ENCODE measurements at regions not wholly inside any gene's neighbourhood (a gene's known extent, or its start where the extent isn't known, plus 50 kb on each side); places are given as distances from the start of the nearest gene placed in this dataset.

DNA sequence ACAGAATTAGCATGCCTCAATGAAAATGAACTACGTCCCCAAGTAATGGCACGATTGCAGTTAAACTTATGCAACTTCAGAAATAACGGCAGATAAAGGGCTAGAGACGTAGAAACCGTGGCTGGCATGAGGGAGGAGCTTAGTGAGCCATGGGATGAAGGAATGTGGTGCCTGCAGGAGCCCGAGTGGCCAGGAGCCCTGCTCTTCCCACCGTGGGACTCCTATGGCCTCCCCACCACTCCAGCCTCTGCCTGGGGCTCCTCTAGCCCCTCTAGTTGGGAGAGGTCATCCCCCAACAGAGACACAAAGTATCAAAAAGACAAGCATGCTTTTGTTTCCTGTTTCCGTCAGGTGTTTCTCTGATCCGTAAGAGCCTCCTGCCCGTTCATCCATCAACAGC lies 75.1 kb upstream of the BHLHE23 start:
- Histone ChIP-seq H3K27me3 (ENCODE audit: control insufficient read depth in 2 of 2, insufficient read depth in 2 of 2, low read length in 2 of 2) (no peaks in the 10 kb centered on the region), H3K4me3 (ENCODE audit: low read length) (no peak overlapping the region), H3K9me3 (ENCODE audit: control insufficient read depth in 2 of 3, low read length in 3 of 3) (peaks cover 0 to 17% (median 0%) of the 10 kb centered on the region in 3 experiments), H3K4me1 (ENCODE audit: control insufficient read depth in 2 of 2, insufficient read depth in 2 of 2, low read length in 2 of 2) (no peaks in the 10 kb centered on the region), H3K27ac (ENCODE audit: low read depth, low read length) (no peak overlapping the region), H3K36me3 (ENCODE audit: control insufficient read depth in 2 of 3, insufficient read depth in 3 of 3, low read length in 3 of 3) (no peaks in the 10 kb centered on the region)
- no peak for DNase-seq
- ChIA-PET POLR2A (no interaction called here), CTCF (no interaction called here)
- peaks cover 0 to 3% (median 0%) of the 10 kb centered on the region in 7 donors for H3K4me1 Mint-ChIP-seq
- peaks cover 0 to 60% (median 47%) of the 10 kb centered on the region in 5 donors for H3K27me3 Mint-ChIP-seq
- H3K4me3 Mint-ChIP-seq, result no peak overlapping the region
- peaks cover 0 to 44% (median 24%) of the 10 kb centered on the region in 11 donors for H3K9me3 Mint-ChIP-seq
- H3K36me3 Mint-ChIP-seq, result peaks cover 0 to 2% (median 0%) of the 10 kb centered on the region in 5 donors
- no peak overlapping the region for H3K27ac Mint-ChIP-seq
- no peak for ATAC-seq
- intact Hi-C loops (cut with micrococcal nuclease), result no loop called here

DNA sequence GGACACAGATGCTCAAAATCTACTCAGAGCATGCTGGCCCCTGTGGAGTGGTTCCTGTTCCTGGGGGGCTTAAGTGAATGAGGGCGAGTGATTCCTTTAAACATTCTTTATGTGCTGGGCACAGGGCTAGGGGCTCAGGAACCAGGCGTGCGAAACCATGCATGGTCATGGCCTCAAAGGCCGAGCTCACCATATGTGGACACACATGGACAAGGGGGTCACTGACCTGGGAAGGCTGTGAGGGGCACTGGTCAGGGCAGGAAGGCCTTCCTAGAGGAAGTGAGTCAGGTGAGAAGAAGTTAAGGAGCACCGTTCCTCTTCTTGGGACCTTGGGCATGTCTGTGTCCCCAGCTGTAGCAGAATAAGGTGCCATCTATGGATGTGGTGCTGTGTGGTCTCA lies 74.6 kb upstream of the BHLHE23 start:
- Histone ChIP-seq H3K27ac (ENCODE audit: low read depth, low read length) (no peak overlapping the region), H3K4me1 (ENCODE audit: control insufficient read depth in 2 of 2, insufficient read depth in 2 of 2, low read length in 2 of 2) (no peaks in the 10 kb centered on the region), H3K9me3 (ENCODE audit: control insufficient read depth in 2 of 3, low read length in 3 of 3) (peaks cover 0 to 17% (median 0%) of the 10 kb centered on the region in 3 experiments), H3K36me3 (ENCODE audit: control insufficient read depth in 2 of 3, insufficient read depth in 3 of 3, low read length in 3 of 3) (no peaks in the 10 kb centered on the region), H3K4me3 (ENCODE audit: low read length) (no peak overlapping the region), H3K27me3 (ENCODE audit: control insufficient read depth in 2 of 2, insufficient read depth in 2 of 2, low read length in 2 of 2) (no peaks in the 10 kb centered on the region)
- POLR2A ChIA-PET, result no interaction called here
- no peak for DNase-seq
- no peak for ATAC-seq
- intact Hi-C loops (cut with micrococcal nuclease), result no loop called here
- Mint-ChIP-seq H3K27me3 (peaks cover 0 to 60% (median 49%) of the 10 kb centered on the region in 5 donors), H3K9me3 (peaks cover 0 to 49% (median 29%) of the 10 kb centered on the region in 11 donors), H3K4me1 (peaks cover 0 to 3% (median 0%) of the 10 kb centered on the region in 7 donors), H3K27ac (no peak overlapping the region), H3K36me3 (peaks cover 0 to 4% (median 0%) of the 10 kb centered on the region in 5 donors), H3K4me3 (no peak overlapping the region)
- CTCF ChIA-PET, result no interaction called here

DNA sequence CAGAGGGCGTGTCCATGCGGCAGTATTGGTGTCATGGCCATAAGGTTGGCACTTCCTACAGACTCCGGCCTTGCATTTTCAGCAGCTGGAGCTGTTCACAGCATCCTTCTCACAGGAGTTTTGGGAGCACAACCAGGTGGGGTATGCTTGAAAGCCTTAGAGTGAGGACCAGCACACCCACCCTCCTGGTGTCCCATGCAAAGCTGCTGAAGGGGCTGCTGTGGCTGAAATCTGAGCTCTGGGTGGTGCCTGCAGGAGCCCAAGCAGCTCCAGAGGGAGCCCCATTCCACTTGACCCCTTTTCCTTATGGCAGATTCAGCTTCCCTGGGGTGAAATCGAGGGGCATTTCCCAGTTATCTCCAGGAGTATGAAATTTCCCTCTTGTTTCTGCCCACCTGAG lies 74.0 kb upstream of the BHLHE23 start:
- H3K27me3 ChIP-seq (ENCODE audit: control insufficient read depth in 2 of 2, insufficient read depth in 2 of 2, low read length in 2 of 2), result no peaks in the 10 kb centered on the region
- no peak overlapping the region for H3K4me3 Mint-ChIP-seq
- DNase-seq (no peak), ATAC-seq (no peak)
- H3K36me3 Mint-ChIP-seq, result peaks cover 0 to 4% (median 0%) of the 10 kb centered on the region in 5 donors
- CTCF ChIA-PET, result no interaction called here
- no peak overlapping the region for H3K4me3 ChIP-seq (ENCODE audit: low read length)
- no peaks in the 10 kb centered on the region for H3K4me1 ChIP-seq (ENCODE audit: control insufficient read depth in 2 of 2, insufficient read depth in 2 of 2, low read length in 2 of 2)
- peaks cover 0 to 2% (median 0%) of the 10 kb centered on the region in 7 donors for H3K4me1 Mint-ChIP-seq
- peaks cover 0 to 60% (median 50%) of the 10 kb centered on the region in 5 donors for H3K27me3 Mint-ChIP-seq
- POLR2A ChIA-PET, result no interaction called here
- H3K27ac ChIP-seq (ENCODE audit: low read depth, low read length), result no peak overlapping the region
- peaks cover 0 to 53% (median 30%) of the 10 kb centered on the region in 11 donors for H3K9me3 Mint-ChIP-seq
- peaks cover 0 to 17% (median 0%) of the 10 kb centered on the region in 3 experiments for H3K9me3 ChIP-seq (ENCODE audit: control insufficient read depth in 2 of 3, low read length in 3 of 3)
- H3K36me3 ChIP-seq (ENCODE audit: control insufficient read depth in 2 of 3, insufficient read depth in 3 of 3, low read length in 3 of 3), result no peaks in the 10 kb centered on the region
- no peak overlapping the region for H3K27ac Mint-ChIP-seq
- intact Hi-C loops (cut with micrococcal nuclease), result no loop called here

DNA sequence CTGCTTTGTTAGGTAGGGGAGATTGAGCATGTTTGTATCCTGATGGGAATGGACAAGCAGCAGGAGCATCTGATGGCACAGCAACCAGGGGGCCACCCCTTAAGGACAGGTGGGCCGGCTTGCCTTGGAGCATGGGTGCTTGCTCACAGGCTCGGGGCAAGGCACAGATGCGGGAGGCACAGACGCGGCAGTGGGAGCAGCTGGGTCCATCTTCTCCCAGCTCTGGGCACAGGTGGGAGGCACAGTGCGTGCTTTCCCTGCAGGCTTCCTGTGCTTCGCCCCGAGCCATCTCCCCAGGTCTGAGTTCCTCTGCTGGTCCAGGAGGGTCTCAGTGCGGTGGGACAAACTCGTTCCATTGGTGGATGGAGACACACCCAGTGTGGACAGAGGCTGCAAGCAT lies 73.6 kb upstream of the BHLHE23 start:
- H3K27me3 Mint-ChIP-seq, result peaks cover 0 to 58% (median 49%) of the 10 kb centered on the region in 5 donors
- peaks cover 0 to 17% (median 0%) of the 10 kb centered on the region in 3 experiments for H3K9me3 ChIP-seq (ENCODE audit: control insufficient read depth in 2 of 3, low read length in 3 of 3)
- POLR2A ChIA-PET, result no interaction called here

DNA sequence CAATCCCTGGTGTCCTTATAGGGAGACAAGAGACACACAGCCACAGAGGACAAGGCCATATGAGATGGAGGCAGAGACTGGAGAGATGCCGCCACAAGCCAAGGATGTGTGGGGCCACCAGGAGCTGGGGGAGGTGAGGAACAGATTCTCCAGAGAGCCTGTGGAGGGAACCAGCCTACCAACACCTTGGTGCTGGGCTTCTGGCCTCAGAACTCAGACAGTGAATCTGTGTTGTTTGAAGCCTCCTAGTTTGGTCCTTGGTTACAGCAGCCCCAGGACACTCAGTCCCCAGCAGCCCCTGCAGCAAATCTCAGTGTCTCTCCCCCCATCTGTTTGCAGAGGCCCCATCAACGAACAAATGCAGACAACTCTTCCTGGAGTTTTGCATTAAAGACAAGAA lies 73.2 kb upstream of the BHLHE23 start:
- no peaks in the 10 kb centered on the region for H3K36me3 ChIP-seq (ENCODE audit: control insufficient read depth in 2 of 3, insufficient read depth in 3 of 3, low read length in 3 of 3)
- POLR2A ChIA-PET, result no interaction called here
- no peak for DNase-seq
- Mint-ChIP-seq H3K9me3 (peaks cover 0 to 61% (median 30%) of the 10 kb centered on the region in 11 donors), H3K36me3 (peaks cover 0 to 4% (median 0%) of the 10 kb centered on the region in 5 donors), H3K4me3 (no peak overlapping the region), H3K4me1 (peaks cover 0 to 2% (median 0%) of the 10 kb centered on the region in 7 donors), H3K27me3 (peaks cover 0 to 58% (median 48%) of the 10 kb centered on the region in 5 donors), H3K27ac (no peak overlapping the region)
- CTCF ChIA-PET, result no interaction called here
- H3K27me3 ChIP-seq (ENCODE audit: control insufficient read depth in 2 of 2, insufficient read depth in 2 of 2, low read length in 2 of 2), result no peaks in the 10 kb centered on the region
- no peak for ATAC-seq
- no peaks in the 10 kb centered on the region for H3K4me1 ChIP-seq (ENCODE audit: control insufficient read depth in 2 of 2, insufficient read depth in 2 of 2, low read length in 2 of 2)
- no peak overlapping the region for H3K4me3 ChIP-seq (ENCODE audit: low read length)
- intact Hi-C loops (cut with micrococcal nuclease), result no loop called here
- H3K9me3 ChIP-seq (ENCODE audit: control insufficient read depth in 2 of 3, low read length in 3 of 3), result peaks cover 0 to 17% (median 0%) of the 10 kb centered on the region in 3 experiments
- no peak overlapping the region for H3K27ac ChIP-seq (ENCODE audit: low read depth, low read length)

More for the DNA sequence above, 73.6 kb upstream of the BHLHE23 start:
- Histone ChIP-seq H3K4me1 (ENCODE audit: control insufficient read depth in 2 of 2, insufficient read depth in 2 of 2, low read length in 2 of 2) (no peaks in the 10 kb centered on the region), H3K27me3 (ENCODE audit: control insufficient read depth in 2 of 2, insufficient read depth in 2 of 2, low read length in 2 of 2) (no peaks in the 10 kb centered on the region), H3K4me3 (ENCODE audit: low read length) (no peak overlapping the region), H3K27ac (ENCODE audit: low read depth, low read length) (no peak overlapping the region), H3K36me3 (ENCODE audit: control insufficient read depth in 2 of 3, insufficient read depth in 3 of 3, low read length in 3 of 3) (no peaks in the 10 kb centered on the region)
- CTCF ChIA-PET, result no interaction called here
- ATAC-seq (no peak), DNase-seq (no peak)
- Mint-ChIP-seq H3K27ac (no peak overlapping the region), H3K9me3 (peaks cover 0 to 56% (median 30%) of the 10 kb centered on the region in 11 donors), H3K4me3 (no peak overlapping the region), H3K4me1 (peaks cover 0 to 2% (median 0%) of the 10 kb centered on the region in 7 donors), H3K36me3 (peaks cover 0 to 4% (median 0%) of the 10 kb centered on the region in 5 donors)
- intact Hi-C loops (cut with micrococcal nuclease), result no loop called here

DNA sequence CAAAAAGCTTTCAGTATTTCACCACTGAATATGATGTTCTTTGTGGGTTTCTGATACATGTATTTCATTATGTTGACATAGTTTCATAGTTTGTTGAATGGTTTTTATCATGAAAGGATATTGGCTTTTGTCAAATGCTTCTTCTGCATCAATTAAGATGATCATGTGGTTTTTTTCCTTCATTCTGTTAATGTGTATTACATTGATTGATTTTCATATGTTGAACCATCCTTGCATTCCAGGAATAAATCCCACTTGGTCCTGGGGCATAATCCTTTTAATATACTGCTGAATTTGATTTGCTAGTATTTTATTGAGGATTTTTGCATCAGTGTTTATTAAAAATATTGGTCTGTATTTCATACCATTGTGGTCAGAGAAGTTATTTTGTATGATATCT lies 70.9 kb upstream of the BHLHE23 start:
- no peak overlapping the region for H3K27ac Mint-ChIP-seq
- H3K36me3 Mint-ChIP-seq, result peaks cover 0 to 4% (median 1%) of the 10 kb centered on the region in 5 donors
- H3K36me3 ChIP-seq (ENCODE audit: control insufficient read depth in 2 of 3, insufficient read depth in 3 of 3, low read length in 3 of 3), result no peaks in the 10 kb centered on the region
- ChIA-PET POLR2A (no interaction called here), CTCF (no interaction called here)
- no peak for DNase-seq
- H3K27me3 Mint-ChIP-seq, result peaks cover 4 to 65% (median 50%) of the 10 kb centered on the region in 5 donors
- H3K4me3 ChIP-seq (ENCODE audit: low read length), result no peak overlapping the region
- peaks cover 0 to 17% (median 0%) of the 10 kb centered on the region in 3 experiments for H3K9me3 ChIP-seq (ENCODE audit: control insufficient read depth in 2 of 3, low read length in 3 of 3)
- H3K4me1 Mint-ChIP-seq, result peaks cover 0 to 4% (median 3%) of the 10 kb centered on the region in 7 donors
- H3K27me3 ChIP-seq (ENCODE audit: control insufficient read depth in 2 of 2, insufficient read depth in 2 of 2, low read length in 2 of 2), result no peaks in the 10 kb centered on the region
- no peaks in the 10 kb centered on the region for H3K4me1 ChIP-seq (ENCODE audit: control insufficient read depth in 2 of 2, insufficient read depth in 2 of 2, low read length in 2 of 2)
- ATAC-seq, result no peak
- no peak overlapping the region for H3K27ac ChIP-seq (ENCODE audit: low read depth, low read length)
- intact Hi-C loops (cut with micrococcal nuclease), result no loop called here
- H3K9me3 Mint-ChIP-seq, result peaks cover 0 to 63% (median 30%) of the 10 kb centered on the region in 11 donors
- H3K4me3 Mint-ChIP-seq, result no peak overlapping the region

DNA sequence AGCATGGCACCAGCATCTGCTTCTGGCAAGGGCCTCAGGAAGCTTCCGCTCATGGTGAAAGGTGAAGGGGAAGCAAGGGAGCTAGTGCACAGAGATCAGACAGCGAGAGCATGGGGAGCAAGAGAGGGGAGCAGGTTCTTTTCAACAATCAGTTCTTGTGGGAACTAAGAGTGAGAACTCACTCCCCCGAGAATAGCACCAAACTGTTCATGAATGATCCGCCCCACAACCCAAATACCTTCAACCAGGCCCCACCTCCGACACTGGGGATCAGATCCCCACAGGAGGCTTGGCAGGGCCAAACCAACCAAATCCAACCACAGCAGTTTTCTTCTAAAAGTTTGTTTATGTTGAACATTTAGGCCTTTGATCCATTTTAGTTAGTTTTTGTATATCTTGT lies 69.7 kb upstream of the BHLHE23 start:
- CTCF ChIA-PET, result no interaction called here
- peaks cover 0 to 60% (median 30%) of the 10 kb centered on the region in 11 donors for H3K9me3 Mint-ChIP-seq
- POLR2A ChIA-PET, result no interaction called here
- H3K4me3 ChIP-seq (ENCODE audit: low read length), result no peak overlapping the region
- peaks cover 0 to 8% (median 4%) of the 10 kb centered on the region in 7 donors for H3K4me1 Mint-ChIP-seq
- H3K27me3 Mint-ChIP-seq, result peaks cover 8 to 57% (median 46%) of the 10 kb centered on the region in 5 donors
- H3K36me3 Mint-ChIP-seq, result peaks cover 0 to 4% (median 1%) of the 10 kb centered on the region in 5 donors
- H3K27ac Mint-ChIP-seq, result no peak overlapping the region
- ATAC-seq, result no peak
- intact Hi-C loops (cut with micrococcal nuclease), result no loop called here
- H3K27ac ChIP-seq (ENCODE audit: low read depth, low read length), result no peak overlapping the region
- no peak overlapping the region for H3K4me3 Mint-ChIP-seq
- no peaks in the 10 kb centered on the region for H3K4me1 ChIP-seq (ENCODE audit: control insufficient read depth in 2 of 2, insufficient read depth in 2 of 2, low read length in 2 of 2)
- DNase-seq, result no peak
- H3K27me3 ChIP-seq (ENCODE audit: control insufficient read depth in 2 of 2, insufficient read depth in 2 of 2, low read length in 2 of 2), result peaks cover 0 to 2% of the 10 kb centered on the region in 2 donors
- H3K36me3 ChIP-seq (ENCODE audit: control insufficient read depth in 2 of 3, insufficient read depth in 3 of 3, low read length in 3 of 3), result no peaks in the 10 kb centered on the region
- H3K9me3 ChIP-seq (ENCODE audit: control insufficient read depth in 2 of 3, low read length in 3 of 3), result peaks cover 0 to 17% (median 0%) of the 10 kb centered on the region in 3 experiments

Data from naive thymus-derived CD4-positive, alpha-beta T cell (primary cell).